ENCODE measurements at regions not wholly inside any gene's neighbourhood (a gene's known extent, or its start where the extent isn't known, plus 50 kb on each side); places are given as distances from the start of the nearest gene placed in this dataset.

DNA sequence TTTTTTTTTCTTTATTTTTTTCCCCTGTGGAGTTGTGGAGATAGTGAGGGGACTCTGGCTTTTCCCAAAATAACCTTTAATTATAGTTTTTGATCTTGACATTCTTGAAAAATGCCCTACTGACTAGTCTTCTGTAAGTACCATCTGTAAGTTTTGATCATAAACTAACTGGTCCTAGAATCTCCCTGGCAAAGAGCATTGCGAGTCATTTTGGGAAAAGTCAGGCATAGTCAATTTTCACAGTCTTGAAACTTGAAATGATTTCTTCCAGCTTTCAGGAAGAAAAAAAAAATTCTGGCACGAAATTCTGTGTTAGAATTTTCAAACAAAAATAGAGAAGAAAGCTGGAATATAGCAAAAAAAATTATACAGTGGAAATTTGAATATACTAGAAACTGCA, 181.2 kb upstream of the SNX7 start:
- no peaks in the 10 kb centered on the region for H3K36me3 ChIP-seq (ENCODE audit: control insufficient read depth, low read depth, low read length)
- H3K9ac ChIP-seq (ENCODE audit: low read length), result no peak overlapping the region
- no peaks in the 10 kb centered on the region for H3K9me3 ChIP-seq (ENCODE audit: control insufficient read depth, low read depth, low read length)
- no peaks in the 10 kb centered on the region for H3K27me3 ChIP-seq (ENCODE audit: control insufficient read depth, insufficient read depth, low read length)
- no peaks in the 10 kb centered on the region for H3K4me1 ChIP-seq (ENCODE audit: control insufficient read depth, low read depth, low read length)
- H3K27ac ChIP-seq (ENCODE audit: low read length), result no peak overlapping the region
- no peak overlapping the region for H3K4me3 ChIP-seq (ENCODE audit: low read length)

- Histone ChIP-seq H3K9me3 (ENCODE audit: control insufficient read depth, low read depth, low read length) (no peaks in the 10 kb centered on the region), H3K4me1 (ENCODE audit: control insufficient read depth, low read depth, low read length) (no peaks in the 10 kb centered on the region), H3K9ac (ENCODE audit: low read length) (no peak overlapping the region), H3K4me3 (ENCODE audit: low read length) (no peak overlapping the region), H3K36me3 (ENCODE audit: control insufficient read depth, low read depth, low read length) (no peaks in the 10 kb centered on the region), H3K27me3 (ENCODE audit: control insufficient read depth, insufficient read depth, low read length) (no peaks in the 10 kb centered on the region), H3K27ac (ENCODE audit: low read length) (no peak overlapping the region)
These were observed 183.4 kb upstream of the SNX7 start for GRCh38 chr1:98478121-98478520.

DNA sequence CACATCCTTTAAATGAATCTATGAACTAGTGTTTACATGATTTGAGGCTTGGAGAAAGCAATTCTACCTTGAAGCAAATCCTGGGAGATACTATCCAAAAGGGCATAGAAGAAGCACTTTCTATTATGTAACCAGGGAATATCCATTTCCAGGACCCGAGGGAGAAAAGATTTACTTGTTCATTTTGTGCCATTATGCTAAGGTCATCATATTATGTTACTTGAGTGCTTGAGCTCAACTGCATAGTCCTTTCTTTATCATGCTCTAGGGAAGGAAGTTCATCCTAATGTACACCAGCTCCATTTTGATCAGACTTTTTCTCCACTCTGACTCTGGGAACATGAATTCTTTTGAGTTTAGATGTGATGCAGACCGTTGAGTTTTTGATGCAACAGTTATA, 188.6 kb upstream of the SNX7 start:
- Histone ChIP-seq H3K4me1 (ENCODE audit: control insufficient read depth, low read depth, low read length) (peaks cover 8% of the 10 kb centered on the region), H3K4me3 (ENCODE audit: low read length) (no peak overlapping the region), H3K36me3 (ENCODE audit: control insufficient read depth, low read depth, low read length) (no peaks in the 10 kb centered on the region), H3K9ac (ENCODE audit: low read length) (no peak overlapping the region), H3K9me3 (ENCODE audit: control insufficient read depth, low read depth, low read length) (no peaks in the 10 kb centered on the region), H3K27me3 (ENCODE audit: control insufficient read depth, insufficient read depth, low read length) (no peaks in the 10 kb centered on the region), H3K27ac (ENCODE audit: low read length) (no peak overlapping the region)

DNA sequence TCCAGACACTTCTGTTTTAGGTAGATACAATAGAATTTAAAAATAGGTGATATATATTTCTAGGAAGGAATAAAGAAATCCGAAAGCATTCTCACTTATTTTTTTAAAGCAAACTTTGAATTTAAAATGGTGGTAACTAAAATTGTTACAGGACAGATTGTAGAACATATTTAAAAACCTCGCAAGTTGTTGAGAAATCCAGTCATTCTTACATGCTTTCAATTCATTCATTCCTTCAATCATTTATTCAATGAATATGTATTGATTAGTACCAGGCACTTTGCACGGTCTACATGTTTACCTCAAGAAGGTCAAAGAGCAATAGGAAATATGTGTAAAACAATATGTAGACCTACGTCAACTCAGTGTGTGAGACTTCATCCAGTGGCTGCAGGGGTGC, 189.9 kb upstream of the SNX7 start:
- Histone ChIP-seq H3K4me3 (ENCODE audit: low read length) (no peak overlapping the region), H3K9me3 (ENCODE audit: control insufficient read depth, low read depth, low read length) (no peaks in the 10 kb centered on the region), H3K4me1 (ENCODE audit: control insufficient read depth, low read depth, low read length) (peaks cover 8% of the 10 kb centered on the region), H3K9ac (ENCODE audit: low read length) (no peak overlapping the region), H3K27me3 (ENCODE audit: control insufficient read depth, insufficient read depth, low read length) (no peaks in the 10 kb centered on the region), H3K27ac (ENCODE audit: low read length) (no peak overlapping the region), H3K36me3 (ENCODE audit: control insufficient read depth, low read depth, low read length) (no peaks in the 10 kb centered on the region)

GRCh38 chr1:98468111-98468717, 193.3 kb upstream of the SNX7 start:
- no peak overlapping the region for H3K27ac ChIP-seq (ENCODE audit: low read length)
- H3K9me3 ChIP-seq (ENCODE audit: control insufficient read depth, low read depth, low read length), result no peaks in the 10 kb centered on the region
- H3K4me3 ChIP-seq (ENCODE audit: low read length), result no peak overlapping the region
- H3K27me3 ChIP-seq (ENCODE audit: control insufficient read depth, insufficient read depth, low read length), result no peaks in the 10 kb centered on the region
- no peak overlapping the region for H3K9ac ChIP-seq (ENCODE audit: low read length)
- no peaks in the 10 kb centered on the region for H3K36me3 ChIP-seq (ENCODE audit: control insufficient read depth, low read depth, low read length)
- H3K4me1 ChIP-seq (ENCODE audit: control insufficient read depth, low read depth, low read length), result peaks cover 8% of the 10 kb centered on the region

GRCh38 chr1:98467586-98467985, 193.9 kb upstream of the SNX7 start:
- no peaks in the 10 kb centered on the region for H3K27me3 ChIP-seq (ENCODE audit: control insufficient read depth, insufficient read depth, low read length)
- no peaks in the 10 kb centered on the region for H3K9me3 ChIP-seq (ENCODE audit: control insufficient read depth, low read depth, low read length)
- H3K27ac ChIP-seq (ENCODE audit: low read length), result no peak overlapping the region
- H3K4me3 ChIP-seq (ENCODE audit: low read length), result no peak overlapping the region
- peaks cover 8% of the 10 kb centered on the region for H3K4me1 ChIP-seq (ENCODE audit: control insufficient read depth, low read depth, low read length)
- no peak overlapping the region for H3K9ac ChIP-seq (ENCODE audit: low read length)
- no peaks in the 10 kb centered on the region for H3K36me3 ChIP-seq (ENCODE audit: control insufficient read depth, low read depth, low read length)

DNA sequence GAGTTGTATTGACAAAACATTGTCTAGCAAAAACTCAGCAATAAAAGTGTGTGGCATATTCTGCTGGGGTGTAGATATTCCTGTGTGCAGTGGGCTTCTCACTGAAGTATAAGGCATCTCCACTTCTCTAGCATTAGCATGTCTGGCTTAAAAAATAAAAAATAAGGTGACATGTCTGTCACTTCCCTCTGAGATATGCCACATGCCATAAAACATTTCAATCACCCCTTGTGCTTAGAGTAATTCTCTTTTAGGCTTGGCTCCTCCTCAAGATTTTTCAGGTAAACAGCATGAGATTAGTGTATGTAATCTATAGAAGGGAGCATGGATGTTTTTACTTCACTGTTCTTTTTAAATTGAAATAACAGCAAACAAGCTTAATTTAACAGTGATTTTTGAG, 194.4 kb upstream of the SNX7 start:
- Histone ChIP-seq H3K9ac (ENCODE audit: low read length) (no peak overlapping the region), H3K27me3 (ENCODE audit: control insufficient read depth, insufficient read depth, low read length) (no peaks in the 10 kb centered on the region), H3K27ac (ENCODE audit: low read length) (no peak overlapping the region), H3K4me3 (ENCODE audit: low read length) (no peak overlapping the region), H3K9me3 (ENCODE audit: control insufficient read depth, low read depth, low read length) (no peaks in the 10 kb centered on the region), H3K4me1 (ENCODE audit: control insufficient read depth, low read depth, low read length) (peaks cover 8% of the 10 kb centered on the region), H3K36me3 (ENCODE audit: control insufficient read depth, low read depth, low read length) (no peaks in the 10 kb centered on the region)

- Histone ChIP-seq H3K27ac (ENCODE audit: low read length) (no peak overlapping the region), H3K9me3 (ENCODE audit: control insufficient read depth, low read depth, low read length) (no peaks in the 10 kb centered on the region), H3K9ac (ENCODE audit: low read length) (no peak overlapping the region), H3K4me3 (ENCODE audit: low read length) (no peak overlapping the region), H3K36me3 (ENCODE audit: control insufficient read depth, low read depth, low read length) (no peaks in the 10 kb centered on the region), H3K27me3 (ENCODE audit: control insufficient read depth, insufficient read depth, low read length) (peaks cover 4% of the 10 kb centered on the region), H3K4me1 (ENCODE audit: control insufficient read depth, low read depth, low read length) (peaks cover 12% of the 10 kb centered on the region)
These were observed 199.6 kb upstream of the SNX7 start for GRCh38 chr1:98461873-98462385.

GRCh38 chr1:98460136-98460535, 201.4 kb upstream of the SNX7 start:
- Histone ChIP-seq H3K9me3 (ENCODE audit: control insufficient read depth, low read depth, low read length) (no peaks in the 10 kb centered on the region), H3K27ac (ENCODE audit: low read length) (no peak overlapping the region), H3K4me3 (ENCODE audit: low read length) (no peak overlapping the region), H3K27me3 (ENCODE audit: control insufficient read depth, insufficient read depth, low read length) (peaks cover 4% of the 10 kb centered on the region), H3K9ac (ENCODE audit: low read length) (no peak overlapping the region), H3K36me3 (ENCODE audit: control insufficient read depth, low read depth, low read length) (no peaks in the 10 kb centered on the region), H3K4me1 (ENCODE audit: control insufficient read depth, low read depth, low read length) (peaks cover 12% of the 10 kb centered on the region)

- Histone ChIP-seq H3K27ac (ENCODE audit: low read length) (no peak overlapping the region), H3K4me1 (ENCODE audit: control insufficient read depth, low read depth, low read length) (peaks cover 12% of the 10 kb centered on the region), H3K4me3 (ENCODE audit: low read length) (no peak overlapping the region), H3K9ac (ENCODE audit: low read length) (no peak overlapping the region), H3K36me3 (ENCODE audit: control insufficient read depth, low read depth, low read length) (no peaks in the 10 kb centered on the region), H3K9me3 (ENCODE audit: control insufficient read depth, low read depth, low read length) (no peaks in the 10 kb centered on the region), H3K27me3 (ENCODE audit: control insufficient read depth, insufficient read depth, low read length) (peaks cover 4% of the 10 kb centered on the region)
These were observed 202.0 kb upstream of the SNX7 start for GRCh38 chr1:98459486-98459870.

DNA sequence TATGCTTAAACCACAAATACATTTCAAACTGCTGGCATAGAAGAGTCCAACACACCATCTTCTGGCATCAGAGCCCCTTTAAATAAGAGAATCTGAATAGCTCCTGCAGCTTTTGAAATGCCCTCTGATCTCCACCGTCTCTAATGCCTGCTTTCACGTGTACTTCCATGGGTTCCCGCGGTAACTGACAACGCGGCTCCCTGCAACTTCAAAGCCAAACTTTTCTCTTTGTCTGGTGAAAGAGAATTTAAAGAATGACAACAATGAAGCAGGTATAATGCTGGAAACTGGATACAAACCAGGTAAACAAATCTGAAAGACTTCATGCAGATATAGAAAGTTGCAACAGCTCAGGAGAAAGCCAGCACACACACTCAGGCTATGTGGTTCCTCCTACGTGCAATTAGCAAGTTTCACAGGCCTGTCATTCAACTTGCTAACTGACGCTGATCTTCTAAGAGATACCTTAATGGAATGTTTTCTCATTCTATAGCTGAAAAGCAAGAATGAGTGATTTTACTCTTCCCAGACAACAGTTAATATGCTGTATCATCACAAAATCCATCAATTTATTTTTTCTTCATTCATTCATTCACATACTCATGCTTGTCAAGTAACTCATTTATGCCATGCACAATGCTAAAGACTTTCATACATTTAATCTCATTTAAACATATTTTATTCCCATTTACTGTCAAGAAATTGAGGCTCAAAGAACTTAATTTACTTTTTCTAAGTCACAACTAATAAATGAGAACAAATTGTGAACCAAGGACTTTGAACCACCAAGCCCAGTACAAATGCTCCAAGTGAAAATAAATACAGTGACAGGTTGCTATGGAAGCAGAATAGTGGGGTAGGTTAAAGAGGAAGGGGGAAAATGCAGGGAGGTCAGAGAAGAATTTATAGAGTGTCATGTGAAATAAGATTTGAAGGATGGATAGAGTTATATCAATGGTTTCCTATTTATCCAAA, 202.7 kb upstream of the SNX7 start:
- no peaks in the 10 kb centered on the region for H3K36me3 ChIP-seq (ENCODE audit: control insufficient read depth, low read depth, low read length)
- no peak overlapping the region for H3K4me3 ChIP-seq (ENCODE audit: low read length)
- peaks cover 4% of the 10 kb centered on the region for H3K27me3 ChIP-seq (ENCODE audit: control insufficient read depth, insufficient read depth, low read length)
- H3K9ac ChIP-seq (ENCODE audit: low read length), result no peak overlapping the region
- no peak overlapping the region for H3K27ac ChIP-seq (ENCODE audit: low read length)
- H3K9me3 ChIP-seq (ENCODE audit: control insufficient read depth, low read depth, low read length), result no peaks in the 10 kb centered on the region
- H3K4me1 ChIP-seq (ENCODE audit: control insufficient read depth, low read depth, low read length), result peaks cover 12% of the 10 kb centered on the region
